ENCODE measurements at regions not wholly inside any gene's neighbourhood (a gene's known extent, or its start where the extent isn't known, plus 50 kb on each side); places are given as distances from the start of the nearest gene placed in this dataset.

DNA sequence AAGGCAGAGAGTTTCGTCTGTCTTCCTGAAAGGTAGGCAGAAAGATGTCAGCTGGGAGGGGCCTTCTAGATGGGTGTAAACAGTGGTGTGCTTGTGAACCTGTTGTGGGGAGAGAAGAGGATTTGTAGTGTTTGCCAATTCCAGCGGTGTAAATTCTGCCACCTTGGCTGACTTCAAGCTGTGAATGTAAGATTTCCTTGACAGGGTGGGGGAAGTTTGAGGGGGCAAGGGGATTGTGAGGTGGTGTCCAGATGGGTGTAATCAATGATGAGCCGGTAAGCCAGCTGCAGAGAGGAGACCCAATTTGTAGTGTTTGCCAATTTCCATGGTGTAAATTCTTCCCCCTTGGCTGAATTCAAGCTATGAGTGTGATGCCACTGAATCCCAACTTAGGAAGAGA lies 61.0 kb upstream of the ADGRE5 start:
- TF ChIP-seq, protein P1, sequence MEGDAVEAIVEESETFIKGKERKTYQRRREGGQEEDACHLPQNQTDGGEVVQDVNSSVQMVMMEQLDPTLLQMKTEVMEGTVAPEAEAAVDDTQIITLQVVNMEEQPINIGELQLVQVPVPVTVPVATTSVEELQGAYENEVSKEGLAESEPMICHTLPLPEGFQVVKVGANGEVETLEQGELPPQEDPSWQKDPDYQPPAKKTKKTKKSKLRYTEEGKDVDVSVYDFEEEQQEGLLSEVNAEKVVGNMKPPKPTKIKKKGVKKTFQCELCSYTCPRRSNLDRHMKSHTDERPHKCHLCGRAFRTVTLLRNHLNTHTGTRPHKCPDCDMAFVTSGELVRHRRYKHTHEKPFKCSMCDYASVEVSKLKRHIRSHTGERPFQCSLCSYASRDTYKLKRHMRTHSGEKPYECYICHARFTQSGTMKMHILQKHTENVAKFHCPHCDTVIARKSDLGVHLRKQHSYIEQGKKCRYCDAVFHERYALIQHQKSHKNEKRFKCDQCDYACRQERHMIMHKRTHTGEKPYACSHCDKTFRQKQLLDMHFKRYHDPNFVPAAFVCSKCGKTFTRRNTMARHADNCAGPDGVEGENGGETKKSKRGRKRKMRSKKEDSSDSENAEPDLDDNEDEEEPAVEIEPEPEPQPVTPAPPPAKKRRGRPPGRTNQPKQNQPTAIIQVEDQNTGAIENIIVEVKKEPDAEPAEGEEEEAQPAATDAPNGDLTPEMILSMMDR (IDR thresholded peaks at IDR 0.05 in 4 of 5, conservative IDR thresholded peaks at IDR 0.05 in 1 of 5): no peak
- TF ChIP-seq POLR2A (IDR thresholded peaks at IDR 0.05): no peak
